KMS-11 (cell line): ENCODE measurements at regions not wholly inside any gene's neighbourhood (a gene's known extent, or its start where the extent isn't known, plus 50 kb on each side); places are given as distances from the start of the nearest gene placed in this dataset.

Source experiments
- H2AFZ ChIP-seq: fragments of 200-600 bp; sonication (generic); 2 replicates; pipeline ENCODE4 v1.6.1; 2016; ENCODE audit warnings: antibody characterized with exemption, mixed run types, low read depth
- H3K27ac ChIP-seq: fragments of 200-600 bp; sonication (generic); 2 replicates; pipeline ENCODE4 v1.6.1; 2016; ENCODE audit warnings: mild to moderate bottlenecking, mixed run types
- H3K27me3 ChIP-seq: fragments of 200-600 bp; sonication (generic); 2 replicates; pipeline ENCODE4 v1.6.1; 2017; ENCODE audit warnings: mild to moderate bottlenecking, low read depth, mixed run types, moderate library complexity; ENCODE audit not compliant: insufficient read depth
- H3K36me3 ChIP-seq: fragments of 200-600 bp; sonication (generic); 2 replicates; pipeline ENCODE4 v1.6.1; 2017; ENCODE audit warnings: mild to moderate bottlenecking, mixed run types; ENCODE audit not compliant: insufficient read depth
- H3K4me1 ChIP-seq: fragments of 200-600 bp; sonication (generic); 2 replicates; pipeline ENCODE4 v1.6.1; 2016; ENCODE audit warnings: mild to moderate bottlenecking, low read depth, mixed run types; ENCODE audit not compliant: poor library complexity, severe bottlenecking
- H3K4me2 ChIP-seq: fragments of 200-600 bp; sonication (generic); 2 replicates; pipeline ENCODE4 v1.7.0; 2016; ENCODE audit warnings: mild to moderate bottlenecking, mixed run types
- H3K4me3 ChIP-seq: fragments of 200-600 bp; sonication (generic); IDR thresholded peaks from 2 replicates; pipeline ENCODE4 v1.6.1; 2017; ENCODE audit warnings: low read depth, low read length, mixed read lengths; ENCODE audit not compliant: insufficient read depth
- H3K79me2 ChIP-seq: fragments of 200-600 bp; sonication (generic); 2 replicates; pipeline ENCODE4 v1.6.1; 2016; ENCODE audit warnings: low read depth, mixed run types; ENCODE audit not compliant: insufficient read depth
- H3K9ac ChIP-seq: fragments of 200-600 bp; sonication (generic); 2 replicates; pipeline ENCODE4 v1.6.1; 2016; ENCODE audit warnings: mild to moderate bottlenecking, mixed run types
- H4K20me1 ChIP-seq: fragments of 200-600 bp; sonication (generic); 2 replicates; pipeline ENCODE4 v1.6.1; 2016; ENCODE audit warnings: mild to moderate bottlenecking, mixed run types; ENCODE audit not compliant: insufficient read depth
- CTCF ChIP-seq: fragments of 200-600 bp; sonication (generic); conservative IDR thresholded peaks from 2 replicates; pipeline ENCODE4 v1.6.1; 2017; ENCODE audit warnings: low read depth, mild to moderate bottlenecking, antibody characterized with exemption, low read length, moderate library complexity, mixed read lengths

- Histone ChIP-seq H2AFZ (no peak overlapping the region), H3K4me1 (no peaks in the 10 kb centered on the region), H3K9ac (no peak overlapping the region), H3K27me3 (no peaks in the 10 kb centered on the region), H4K20me1 (no peaks in the 10 kb centered on the region), H3K4me2 (no peak overlapping the region), H3K36me3 (no peaks in the 10 kb centered on the region), H3K79me2 (no peaks in the 10 kb centered on the region), H3K27ac (no peak overlapping the region), H3K4me3 (no peak overlapping the region)
- no peak for TF ChIP-seq CTCF
Observed at GRCh38 chr10:2852574-2853323, 214.6 kb upstream of the PFKP start.

- Histone ChIP-seq H3K4me2 (no peak overlapping the region), H3K27ac (no peak overlapping the region), H3K36me3 (no peaks in the 10 kb centered on the region), H3K27me3 (no peaks in the 10 kb centered on the region), H3K79me2 (no peaks in the 10 kb centered on the region), H3K9ac (no peak overlapping the region), H3K4me3 (no peak overlapping the region), H3K4me1 (no peaks in the 10 kb centered on the region), H4K20me1 (no peaks in the 10 kb centered on the region), H2AFZ (no peak overlapping the region)
- TF ChIP-seq CTCF, result no peak
Observed at GRCh38 chr10:2851566-2851965, 215.8 kb upstream of the PFKP start.

- H3K4me3 ChIP-seq, result no peak overlapping the region
- H3K27me3 ChIP-seq, result no peaks in the 10 kb centered on the region
- no peak for TF ChIP-seq CTCF
- H3K4me1 ChIP-seq, result no peaks in the 10 kb centered on the region
- no peak overlapping the region for H3K27ac ChIP-seq
- H4K20me1 ChIP-seq, result no peaks in the 10 kb centered on the region
- no peak overlapping the region for H3K4me2 ChIP-seq
- H2AFZ ChIP-seq, result no peak overlapping the region
- H3K79me2 ChIP-seq, result no peaks in the 10 kb centered on the region
- no peaks in the 10 kb centered on the region for H3K36me3 ChIP-seq
- no peak overlapping the region for H3K9ac ChIP-seq
Observed at GRCh38 chr10:2850202-2850601, 217.1 kb upstream of the PFKP start.

GRCh38 chr10:2844925-2845324, 222.4 kb upstream of the PFKP start:
- Histone ChIP-seq H3K4me2 (no peak overlapping the region), H3K27me3 (no peaks in the 10 kb centered on the region), H3K9ac (no peak overlapping the region), H3K4me1 (no peaks in the 10 kb centered on the region), H3K27ac (no peak overlapping the region), H3K4me3 (no peak overlapping the region), H3K79me2 (no peaks in the 10 kb centered on the region), H4K20me1 (no peaks in the 10 kb centered on the region), H2AFZ (no peak overlapping the region), H3K36me3 (no peaks in the 10 kb centered on the region)
- no peak for TF ChIP-seq CTCF
